PFSK-1 (cell line): ENCODE measurements at regions not wholly inside any gene's neighbourhood (a gene's known extent, or its start where the extent isn't known, plus 50 kb on each side); places are given as distances from the start of the nearest gene placed in this dataset.

ENCODE experiments used
- FOXP2 ChIP-seq: optimal IDR thresholded peaks from 2 replicates; pipeline ENCODE3; 2011; ENCODE audit warnings: borderline replicate concordance, control low read depth, inconsistent platforms; ENCODE audit not compliant: insufficient read depth; ENCODE audit errors: extremely low read length, extremely low read depth
- POLR2AphosphoS5 ChIP-seq: IDR thresholded peaks from 2 replicates; pipeline ENCODE4 v1.6.1; 2012; ENCODE audit warnings: low read depth, mild to moderate bottlenecking, control low read depth, low read length, moderate library complexity
- SIN3A ChIP-seq: IDR thresholded peaks from 2 replicates; pipeline ENCODE4 v1.6.1; 2012; ENCODE audit warnings: mild to moderate bottlenecking, low read length, moderate library complexity, borderline replicate concordance; ENCODE audit not compliant: insufficient read depth
- TAF1 ChIP-seq: IDR thresholded peaks from 2 replicates; pipeline ENCODE4 v1.6.1; 2012; ENCODE audit warnings: low read length, control low read depth, borderline replicate concordance; ENCODE audit not compliant: insufficient read depth
- TF ChIP-seq, protein P1 (sequence below), 2 experiments: IDR thresholded peaks; 2 replicates each; pipeline versions ENCODE4 v1.6.1 to v1.8.0; 2011 to 2012; ENCODE audit warnings: low read depth in 2 of 2, low read length in 2 of 2, control low read depth in 1 of 2, inconsistent platforms in 1 of 2, mild to moderate bottlenecking in 1 of 2, moderate library complexity in 1 of 2; ENCODE audit not compliant: insufficient read depth in 1 of 2

DNA sequence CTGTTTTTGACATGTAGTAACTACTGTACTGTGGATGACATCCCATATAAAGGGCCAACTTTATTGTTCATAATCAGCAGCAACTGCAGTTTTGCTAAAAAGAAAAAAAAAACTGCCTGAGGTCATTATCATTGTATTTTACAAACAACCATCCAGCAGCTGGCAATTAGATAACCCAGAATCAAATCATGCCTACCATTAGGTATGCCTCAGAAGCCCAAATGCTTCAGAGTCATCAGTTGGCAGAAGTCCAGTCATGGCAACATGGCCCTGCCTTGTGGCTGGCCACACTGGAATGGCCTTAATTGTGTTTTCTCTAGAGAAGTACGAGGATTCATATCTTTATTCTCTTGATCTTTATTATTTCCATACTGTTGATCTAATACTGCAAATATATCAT is 462.4 kb upstream of the NRSN1 start:
- no peak for TF ChIP-seq SIN3A
- no peak for TF ChIP-seq TAF1
- TF ChIP-seq, protein P1, sequence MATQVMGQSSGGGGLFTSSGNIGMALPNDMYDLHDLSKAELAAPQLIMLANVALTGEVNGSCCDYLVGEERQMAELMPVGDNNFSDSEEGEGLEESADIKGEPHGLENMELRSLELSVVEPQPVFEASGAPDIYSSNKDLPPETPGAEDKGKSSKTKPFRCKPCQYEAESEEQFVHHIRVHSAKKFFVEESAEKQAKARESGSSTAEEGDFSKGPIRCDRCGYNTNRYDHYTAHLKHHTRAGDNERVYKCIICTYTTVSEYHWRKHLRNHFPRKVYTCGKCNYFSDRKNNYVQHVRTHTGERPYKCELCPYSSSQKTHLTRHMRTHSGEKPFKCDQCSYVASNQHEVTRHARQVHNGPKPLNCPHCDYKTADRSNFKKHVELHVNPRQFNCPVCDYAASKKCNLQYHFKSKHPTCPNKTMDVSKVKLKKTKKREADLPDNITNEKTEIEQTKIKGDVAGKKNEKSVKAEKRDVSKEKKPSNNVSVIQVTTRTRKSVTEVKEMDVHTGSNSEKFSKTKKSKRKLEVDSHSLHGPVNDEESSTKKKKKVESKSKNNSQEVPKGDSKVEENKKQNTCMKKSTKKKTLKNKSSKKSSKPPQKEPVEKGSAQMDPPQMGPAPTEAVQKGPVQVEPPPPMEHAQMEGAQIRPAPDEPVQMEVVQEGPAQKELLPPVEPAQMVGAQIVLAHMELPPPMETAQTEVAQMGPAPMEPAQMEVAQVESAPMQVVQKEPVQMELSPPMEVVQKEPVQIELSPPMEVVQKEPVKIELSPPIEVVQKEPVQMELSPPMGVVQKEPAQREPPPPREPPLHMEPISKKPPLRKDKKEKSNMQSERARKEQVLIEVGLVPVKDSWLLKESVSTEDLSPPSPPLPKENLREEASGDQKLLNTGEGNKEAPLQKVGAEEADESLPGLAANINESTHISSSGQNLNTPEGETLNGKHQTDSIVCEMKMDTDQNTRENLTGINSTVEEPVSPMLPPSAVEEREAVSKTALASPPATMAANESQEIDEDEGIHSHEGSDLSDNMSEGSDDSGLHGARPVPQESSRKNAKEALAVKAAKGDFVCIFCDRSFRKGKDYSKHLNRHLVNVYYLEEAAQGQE (IDR thresholded peaks at IDR 0.05; ENCODE audit: insufficient read depth in 1 of 2, low read depth in 2 of 2, low read length in 2 of 2) = no peak
- TF ChIP-seq POLR2AphosphoS5 = no peak
- no peak for TF ChIP-seq FOXP2

GRCh38 chr6:23672737-23673136 is 453.3 kb upstream of the NRSN1 start:
- TF ChIP-seq POLR2AphosphoS5 (no peak), TAF1 (no peak), SIN3A (no peak), FOXP2 (no peak)
- TF ChIP-seq, protein P1 (IDR thresholded peaks at IDR 0.05; ENCODE audit: insufficient read depth in 1 of 2, low read depth in 2 of 2, low read length in 2 of 2) = no peak

GRCh38 chr6:23678626-23679025 is 447.4 kb upstream of the NRSN1 start:
- TF ChIP-seq SIN3A = no peak
- TF ChIP-seq FOXP2 = no peak
- TF ChIP-seq POLR2AphosphoS5 = no peak
- TF ChIP-seq, protein P1 (IDR thresholded peaks at IDR 0.05; ENCODE audit: insufficient read depth in 1 of 2, low read depth in 2 of 2, low read length in 2 of 2) = no peak
- no peak for TF ChIP-seq TAF1

- no peak for TF ChIP-seq POLR2AphosphoS5
- TF ChIP-seq TAF1 = no peak
- no peak for TF ChIP-seq SIN3A
- TF ChIP-seq, protein P1 (IDR thresholded peaks at IDR 0.05; ENCODE audit: insufficient read depth in 1 of 2, low read depth in 2 of 2, low read length in 2 of 2) = no peak
- TF ChIP-seq FOXP2 = no peak
Measured at GRCh38 chr6:23681743-23682142, 444.3 kb upstream of the NRSN1 start.

GRCh38 chr6:23688650-23689049 is 437.4 kb upstream of the NRSN1 start:
- TF ChIP-seq FOXP2 (no peak), TAF1 (no peak), SIN3A (no peak), POLR2AphosphoS5 (no peak)
- TF ChIP-seq, protein P1 (IDR thresholded peaks at IDR 0.05; ENCODE audit: insufficient read depth in 1 of 2, low read depth in 2 of 2, low read length in 2 of 2) = no peak
